Tibial artery (tissue), 4 donors: ENCODE measurements at regions not wholly inside any gene's neighbourhood (a gene's known extent, or its start where the extent isn't known, plus 50 kb on each side); places are given as distances from the start of the nearest gene placed in this dataset.

Experiments used
- DNase-seq, 2 donors: peaks; one replicate each; pipeline ENCODE4 v3.0.0-alpha.2; 2019
- H3K27ac ChIP-seq, 2 donors: fragments of 200-600 bp; sonication (generic) in 1 of 2; 1 replicate in 1 of 2; 2 replicates in 1 of 2; pipeline ENCODE4 v1.5.1; 2018 to 2019; ENCODE audit warnings: mild to moderate bottlenecking in 1 of 2
- H3K27me3 ChIP-seq, 2 donors: fragments of 200-600 bp; sonication (generic) in 1 of 2; one replicate each; pipeline versions ENCODE4 v1.5.1 to v1.6.0; 2016 to 2019
- H3K36me3 ChIP-seq, 3 donors: fragments of 200-600 bp; sonication (generic) in 2 of 3; one replicate each; pipeline ENCODE4 v1.5.1; 2016 to 2019; ENCODE audit warnings: mild to moderate bottlenecking in 2 of 3
- H3K4me1 ChIP-seq, 4 donors: fragments of 200-600 bp; sonication (generic) in 2 of 4; 1 replicate in 3 of 4; 2 replicates in 1 of 4; pipeline ENCODE4 v1.5.1; 2016 to 2019
- H3K4me3 ChIP-seq, 2 donors: fragments of 200-600 bp; sonication (generic) in 1 of 2; 1 replicate in 1 of 2; 2 replicates in 1 of 2; pipeline ENCODE4 v1.5.1; 2018 to 2019; ENCODE audit warnings: mild to moderate bottlenecking in 2 of 2
- H3K9me3 ChIP-seq, 3 donors: fragments of 200-600 bp; sonication (generic) in 1 of 3; one replicate each; pipeline ENCODE4 v1.5.1; 2016 to 2019
- CTCF ChIP-seq, 2 experiments: fragments of 200-600 bp in 1 of 2; fragments of 450-650 bp in 1 of 2; IDR thresholded peaks; one replicate each; pipeline ENCODE4 v1.5.1; 2017 to 2019; ENCODE audit warnings: antibody characterized with exemption in 2 of 2, mild to moderate bottlenecking in 1 of 2, moderate library complexity in 1 of 2
- intact Hi-C: fragments of 100-400 bp; cut with DNase I; formaldehyde crosslinking; loops from one replicate; pipeline ENCODE4 v1.15.0; 2023; ENCODE audit warnings: low total_unique reads

- intact Hi-C loops, result no loop called here
- Histone ChIP-seq H3K27me3 (no peaks in the 10 kb centered on the region), H3K4me3 (no peak overlapping the region), H3K9me3 (no peaks in the 10 kb centered on the region), H3K27ac (no peak overlapping the region), H3K36me3 (no peaks in the 10 kb centered on the region), H3K4me1 (no peaks in the 10 kb centered on the region)
- TF ChIP-seq CTCF (IDR thresholded peaks at IDR 0.05), result no peak
- DNase-seq, result no peak
Observed at GRCh38 chr6:156597095-156597494, 180.1 kb upstream of the ARID1B start.

- no peak for DNase-seq
- intact Hi-C loops, result no loop called here
- Histone ChIP-seq H3K9me3 (no peaks in the 10 kb centered on the region), H3K4me1 (no peaks in the 10 kb centered on the region), H3K27ac (no peak overlapping the region), H3K27me3 (no peaks in the 10 kb centered on the region), H3K4me3 (no peak overlapping the region), H3K36me3 (no peaks in the 10 kb centered on the region)
- TF ChIP-seq CTCF (IDR thresholded peaks at IDR 0.05), result no peak
Observed at GRCh38 chr6:156595476-156595875, 181.7 kb upstream of the ARID1B start.

GRCh38 chr6:156593893-156594292 is 183.3 kb upstream of the ARID1B start:
- DNase-seq, result no peak
- no peaks in the 10 kb centered on the region for H3K36me3 ChIP-seq
- no peaks in the 10 kb centered on the region for H3K27me3 ChIP-seq
- H3K4me3 ChIP-seq, result no peak overlapping the region
- no peak for TF ChIP-seq CTCF (IDR thresholded peaks at IDR 0.05)
- intact Hi-C loops, result no loop called here
- H3K27ac ChIP-seq, result no peak overlapping the region
- H3K9me3 ChIP-seq, result no peaks in the 10 kb centered on the region
- H3K4me1 ChIP-seq, result no peaks in the 10 kb centered on the region

GRCh38 chr6:156593127-156593526 is 184.1 kb upstream of the ARID1B start:
- DNase-seq, result no peak
- no peak for TF ChIP-seq CTCF (IDR thresholded peaks at IDR 0.05)
- Histone ChIP-seq H3K36me3 (no peaks in the 10 kb centered on the region), H3K4me1 (no peaks in the 10 kb centered on the region), H3K9me3 (no peaks in the 10 kb centered on the region), H3K4me3 (no peak overlapping the region), H3K27me3 (no peaks in the 10 kb centered on the region), H3K27ac (no peak overlapping the region)
- intact Hi-C loops, result no loop called here

- DNase-seq, result no peak
- Histone ChIP-seq H3K27me3 (no peaks in the 10 kb centered on the region), H3K36me3 (no peaks in the 10 kb centered on the region), H3K4me1 (no peaks in the 10 kb centered on the region), H3K9me3 (no peaks in the 10 kb centered on the region), H3K4me3 (no peak overlapping the region), H3K27ac (no peak overlapping the region)
- intact Hi-C loops, result no loop called here
- no peak for TF ChIP-seq CTCF (IDR thresholded peaks at IDR 0.05)
Observed at GRCh38 chr6:156590482-156590881, 186.7 kb upstream of the ARID1B start.

- no peak for TF ChIP-seq CTCF (IDR thresholded peaks at IDR 0.05)
- Histone ChIP-seq H3K27me3 (no peaks in the 10 kb centered on the region), H3K4me1 (no peaks in the 10 kb centered on the region), H3K9me3 (no peaks in the 10 kb centered on the region), H3K4me3 (no peak overlapping the region), H3K27ac (no peak overlapping the region), H3K36me3 (no peaks in the 10 kb centered on the region)
- intact Hi-C loops, result no loop called here
- DNase-seq, result no peak
Observed at GRCh38 chr6:156589281-156589680, 187.9 kb upstream of the ARID1B start.
